HTR-8/SVneo (cell line): ENCODE measurements at regions not wholly inside any gene's neighbourhood (a gene's known extent, or its start where the extent isn't known, plus 50 kb on each side); places are given as distances from the start of the nearest gene placed in this dataset.
A peak's percentile ranks its signal among the peaks of the same experiment; 100 is the strongest.
"Not testable (repeated sequence)": the region's sequence is repeated elsewhere in the genome, so short reads cannot be mapped to it uniquely, and the experiment has no call there.

ENCODE experiments used
- DNase-seq: peaks from one replicate; pipeline ENCODE4 v3.0.0; 2011; ENCODE audit warnings: low spot score, mixed read lengths; ENCODE audit not compliant: insufficient read length
- FAIRE-seq: peaks from 2 replicates; lab custom pipeline; 2011; peaks lifted over from hg19 to GRCh38; lab: Jason Lieb, UNC

- not testable (repeated sequence) for FAIRE-seq, DNase-seq
These were observed 429.9 kb downstream of the NPIPA8 start for GRCh38 chr16:17906626-17907025.

- DNase-seq (no peak), FAIRE-seq (no peak)
These were observed 430.5 kb upstream of the XYLT1 start for GRCh38 chr16:17901309-17901708.

- DNase-seq (no peak), FAIRE-seq (no peak)
These were observed 428.4 kb upstream of the XYLT1 start for GRCh38 chr16:17899141-17899540.

GRCh38 chr16:17887963-17888362, 417.2 kb upstream of the XYLT1 start:
- DNase-seq (no peak), FAIRE-seq (no peak)

GRCh38 chr16:17885659-17886207, 415.0 kb upstream of the XYLT1 start:
- FAIRE-seq, result no peak
- no peak for DNase-seq

GRCh38 chr16:17877821-17878360, 407.1 kb upstream of the XYLT1 start:
- FAIRE-seq (no peak), DNase-seq (no peak)

GRCh38 chr16:17866996-17867395, 396.2 kb upstream of the XYLT1 start:
- no peak for DNase-seq

GRCh38 chr16:17861981-17862479, 391.3 kb upstream of the XYLT1 start:
- no peak for DNase-seq
- no peak for FAIRE-seq

More at GRCh38 chr16:17866996-17867395, 396.2 kb upstream of the XYLT1 start:
- no peak for FAIRE-seq

GRCh38 chr16:17858061-17858460, 387.3 kb upstream of the XYLT1 start:
- no peak for DNase-seq
- FAIRE-seq, result no peak

- FAIRE-seq (no peak), DNase-seq (no peak)
These were observed 383.2 kb upstream of the XYLT1 start for GRCh38 chr16:17853958-17854357.

- FAIRE-seq, result no peak
These were observed 382.4 kb upstream of the XYLT1 start for GRCh38 chr16:17852977-17853702.

GRCh38 chr16:17850581-17851250, 380.0 kb upstream of the XYLT1 start:
- no peak for DNase-seq
- FAIRE-seq, result no peak

More at GRCh38 chr16:17852977-17853702, 382.4 kb upstream of the XYLT1 start:
- DNase-seq, result no peak

- FAIRE-seq (no peak), DNase-seq (no peak)
These were observed 376.6 kb upstream of the XYLT1 start for GRCh38 chr16:17847234-17847795.

GRCh38 chr16:17846030-17846429, 375.3 kb upstream of the XYLT1 start:
- no peak for DNase-seq
- no peak for FAIRE-seq

- DNase-seq (no peak), FAIRE-seq (no peak)
These were observed 374.3 kb upstream of the XYLT1 start for GRCh38 chr16:17845031-17845430.

GRCh38 chr16:17843905-17844304, 373.1 kb upstream of the XYLT1 start:
- DNase-seq, result no peak
- no peak for FAIRE-seq

GRCh38 chr16:17839907-17840306, 369.1 kb upstream of the XYLT1 start:
- DNase-seq (no peak), FAIRE-seq (no peak)

GRCh38 chr16:17839272-17839671, 368.5 kb upstream of the XYLT1 start:
- no peak for FAIRE-seq

GRCh38 chr16:17836868-17837602, 366.3 kb upstream of the XYLT1 start:
- DNase-seq, result peak; percentile 11
- FAIRE-seq, result no peak

More at GRCh38 chr16:17839272-17839671, 368.5 kb upstream of the XYLT1 start:
- DNase-seq, result no peak
